RWPE1 (cell line): ENCODE measurements at regions not wholly inside any gene's neighbourhood (a gene's known extent, or its start where the extent isn't known, plus 50 kb on each side); places are given as distances from the start of the nearest gene placed in this dataset.

Experiments used
- CTCF ChIA-PET: fragments of 350-600 bp; sonication (Branson Sonifier 250); formaldehyde crosslinking; extraction: SDS; loops from one replicate; lab custom pipeline; 2021; lab: Yijun Ruan, JAX
- POLR2A ChIA-PET: fragments of 400-600 bp; formaldehyde crosslinking; extraction: SDS; loops from one replicate; lab custom pipeline; 2020; ENCODE audit warnings: antibody characterized with exemption; ENCODE audit not compliant: low non-redundant PET; lab: Yijun Ruan, JAX
- DNase-seq: peaks from one replicate; pipeline ENCODE4 v3.0.0; 2012; ENCODE audit warnings: low spot score
- H3K27ac ChIP-seq: fragments of 450-650 bp; 2 replicates; pipeline ENCODE4 v1.5.1; 2017
- CTCF ChIP-seq: fragments of 450-650 bp; conservative IDR thresholded peaks from 2 replicates; pipeline ENCODE4 v1.5.1; 2017; ENCODE audit warnings: low read depth, mild to moderate bottlenecking

- peak; percentile 38 for DNase-seq
- no peak overlapping the region for H3K27ac ChIP-seq
- CTCF ChIA-PET: no interaction called here
- TF ChIP-seq CTCF: no peak
- POLR2A ChIA-PET: no interaction called here
Measured at GRCh38 chr7:17207220-17207619, 91.2 kb upstream of the AHR start.

- no peak for TF ChIP-seq CTCF
- ChIA-PET POLR2A (no interaction called here), CTCF (no interaction called here)
- no peak for DNase-seq
- no peak overlapping the region for H3K27ac ChIP-seq
Measured at GRCh38 chr7:17209101-17209500, 89.4 kb upstream of the AHR start.

- no peak overlapping the region for H3K27ac ChIP-seq
- no peak for DNase-seq
- ChIA-PET CTCF (no interaction called here), POLR2A (no interaction called here)
- TF ChIP-seq CTCF: no peak
Measured at GRCh38 chr7:17211307-17211836, 87.1 kb upstream of the AHR start.

GRCh38 chr7:17212188-17212587 lies 86.3 kb upstream of the AHR start:
- POLR2A ChIA-PET: no interaction called here
- no peak for DNase-seq
- TF ChIP-seq CTCF: no peak
- no peak overlapping the region for H3K27ac ChIP-seq
- CTCF ChIA-PET: interaction anchor here (0.5 kb wide), 1 partner anchor 90 kb away, joined by 3 read pairs; no protein-coding TSS in a partner anchor

GRCh38 chr7:17227766-17228490 lies 70.5 kb upstream of the AHR start:
- H3K27ac ChIP-seq: no peak overlapping the region
- CTCF ChIA-PET: interaction anchor here (0.6 kb wide), 1 partner anchor 806 kb away, joined by 3 read pairs; the partner anchor contains the start of gene CRPPA
- no peak for TF ChIP-seq CTCF
- DNase-seq: no peak
- POLR2A ChIA-PET: no interaction called here

GRCh38 chr7:17229228-17229627 lies 69.2 kb upstream of the AHR start:
- TF ChIP-seq CTCF: no peak
- POLR2A ChIA-PET: no interaction called here
- H3K27ac ChIP-seq: no peak overlapping the region
- CTCF ChIA-PET: no interaction called here
- DNase-seq: no peak
